HCT116 (cell line): ENCODE measurements at regions not wholly inside any gene's neighbourhood (a gene's known extent, or its start where the extent isn't known, plus 50 kb on each side); places are given as distances from the start of the nearest gene placed in this dataset.

Experiments used
- ATAC-seq: fragments of 200-7000 bp; cut with Tn5 transposase; 2 replicates; pipeline ENCODE4 v1.9.1; 2020; ENCODE audit warnings: mild to moderate bottlenecking, moderate library complexity
- BruUV-seq: library from RNA; stranded (reverse); fragments of 400-500 nt; replicated peaks from 2 replicates; lab custom pipeline; 2021; lab: Mats Ljungman, UMichigan
- CTCF ChIA-PET: fragments of 300-600 bp; sonication (Branson Sonifier 250); formaldehyde crosslinking; loops from one replicate; lab custom pipeline; 2021; ENCODE audit warnings: antibody characterized with exemption; lab: Charles Lee
- POLR2A ChIA-PET: fragments of 300-600, 350-600 bp; sonication (Branson Sonifier 250); formaldehyde crosslinking; loops from one replicate; lab custom pipeline; 2021; ENCODE audit warnings: antibody characterized with exemption; lab: Charles Lee
- RAD21 ChIA-PET, 2 experiments: fragments of 300-600 bp; sonication (Branson Sonifier 250); formaldehyde crosslinking; loops; one replicate each; lab custom pipeline; 2023; ENCODE audit warnings: low total read pairs in 2 of 2; ENCODE audit not compliant: uncharacterized antibody in 2 of 2, unreplicated experiment in 2 of 2, low non-redundant PET in 1 of 2; lab: Charles Lee
- DNase-seq: peaks from one replicate; pipeline ENCODE4 v3.0.0-alpha.2; 2010; ENCODE audit warnings: low read depth, low spot score
- H2AFZ ChIP-seq: fragments of 200-600 bp; shearing (Covaris generic), sonication (generic); 2 replicates; pipeline ENCODE4 v1.6.1; 2017; ENCODE audit warnings: low read depth, mixed run types, mixed read lengths, antibody characterized with exemption, low read length; ENCODE audit not compliant: poor library complexity, severe bottlenecking
- H3K27ac ChIP-seq: 2 replicates; pipeline ENCODE4 v1.5.1; 2012; ENCODE audit warnings: low read depth, low read length
- H3K27me3 ChIP-seq: fragments of 200-600 bp; sonication (generic); 2 replicates; pipeline ENCODE4 v1.6.1; 2016; ENCODE audit warnings: mixed run types, low read length, mixed read lengths; ENCODE audit not compliant: insufficient read depth
- H3K36me3 ChIP-seq, 2 experiments: fragments of 200-500 bp in 1 of 2; fragments of 200-600 bp in 1 of 2; sonication (Bioruptor generic) in 1 of 2; sonication (generic) in 1 of 2; 2 replicates each; pipeline versions ENCODE4 v1.5.1 to v1.6.1; 2014 to 2016; ENCODE audit warnings: low read length in 2 of 2, inconsistent platforms in 1 of 2, mixed read lengths in 1 of 2, mixed run types in 1 of 2; ENCODE audit not compliant: insufficient read depth in 2 of 2, control insufficient read depth in 1 of 2
- H3K4me1 ChIP-seq, 2 experiments: fragments of 200-600 bp in 1 of 2; sonication (generic) in 1 of 2; 2 replicates each; pipeline versions ENCODE4 v1.5.1 to v1.6.1; 2012 to 2017; ENCODE audit warnings: low read length in 2 of 2, inconsistent platforms in 1 of 2, mild to moderate bottlenecking in 1 of 2, mixed read lengths in 1 of 2, mixed run types in 1 of 2, moderate library complexity in 1 of 2; ENCODE audit not compliant: insufficient read depth in 2 of 2, control insufficient read depth in 1 of 2
- H3K4me2 ChIP-seq: fragments of 200-600 bp; sonication (generic); 2 replicates; pipeline ENCODE4 v1.6.1; 2017; ENCODE audit warnings: mixed run types, low read length, mixed read lengths
- H3K4me3 ChIP-seq, 2 experiments: fragments of 200-600 bp in 1 of 2; sonication (generic) in 1 of 2; replicated peaks in 1 of 2; 2 replicates each; pipeline ENCODE4 v1.5.1; 2011 to 2016; ENCODE audit warnings: low read length in 2 of 2, control low read depth in 1 of 2, low read depth in 1 of 2, mild to moderate bottlenecking in 1 of 2, mixed read lengths in 1 of 2, mixed run types in 1 of 2
- H3K79me2 ChIP-seq: fragments of 200-600 bp; sonication (generic); 2 replicates; pipeline ENCODE4 v1.6.1; 2017; ENCODE audit warnings: mild to moderate bottlenecking, mixed run types, low read length, moderate library complexity, mixed read lengths; ENCODE audit not compliant: insufficient read depth
- H3K9ac ChIP-seq: fragments of 200-600 bp; sonication (generic); 2 replicates; pipeline ENCODE4 v1.6.1; 2016; ENCODE audit warnings: low read length, mixed read lengths
- H3K9me2 ChIP-seq: fragments of 200-600 bp; sonication (generic), shearing (Covaris generic); 2 replicates; pipeline ENCODE4 v1.6.1; 2017; ENCODE audit warnings: mixed run types, mild to moderate bottlenecking, moderate library complexity; ENCODE audit not compliant: insufficient read depth
- H3K9me3 ChIP-seq, 2 experiments: fragments of 200-500 bp in 1 of 2; fragments of 200-600 bp in 1 of 2; sonication (Bioruptor generic) in 1 of 2; sonication (generic) in 1 of 2; 2 replicates each; pipeline ENCODE4 v1.6.1; 2014 to 2017; ENCODE audit warnings: low read length in 2 of 2, mixed read lengths in 2 of 2, inconsistent platforms in 1 of 2, low read depth in 1 of 2, mild to moderate bottlenecking in 1 of 2, mixed run types in 1 of 2, moderate library complexity in 1 of 2; ENCODE audit not compliant: control insufficient read depth in 1 of 2, insufficient read depth in 1 of 2
- H4K20me1 ChIP-seq: fragments of 200-600 bp; sonication (generic), shearing (Covaris generic); 2 replicates; pipeline ENCODE4 v1.6.1; 2017; ENCODE audit warnings: mixed run types, mild to moderate bottlenecking, moderate library complexity; ENCODE audit not compliant: insufficient read depth
- CBX3 ChIP-seq: IDR thresholded peaks from 2 replicates; pipeline ENCODE4 v1.6.1; 2012; ENCODE audit warnings: low read depth
- ELF1 ChIP-seq: IDR thresholded peaks from 2 replicates; pipeline ENCODE4 v1.6.1; 2012; ENCODE audit warnings: low read depth, borderline replicate concordance
- RAD21 ChIP-seq: IDR thresholded peaks from 2 replicates; pipeline ENCODE4 v1.6.1; 2012; ENCODE audit warnings: low read depth, mild to moderate bottlenecking
- SP1 ChIP-seq: IDR thresholded peaks from 2 replicates; pipeline ENCODE4 v1.6.1; 2012; ENCODE audit warnings: low read depth
- ZFX ChIP-seq: fragments of 450-650 bp; IDR thresholded peaks from 2 replicates; pipeline ENCODE4 v1.6.1; 2017
- ZNF274 ChIP-seq: fragments of 200-500 bp; sonication (Bioruptor generic); IDR thresholded peaks from 2 replicates; pipeline ENCODE4 v1.6.1; 2014; ENCODE audit warnings: mild to moderate bottlenecking, low read depth, low read length, inconsistent platforms
- intact Hi-C: fragments of 100-400 bp; cut with micrococcal nuclease; formaldehyde crosslinking; loops from 2 replicates; pipeline ENCODE4 v1.10.0; 2022
- TF ChIP-seq, protein P1 (sequence below), 3 experiments: fragments of 200-600 bp in 1 of 3; sonication (generic) in 1 of 3; IDR thresholded peaks in 2 of 3; conservative IDR thresholded peaks in 1 of 3; 2 replicates each; pipeline ENCODE4 v1.5.1; 2012 to 2017; ENCODE audit warnings: low read depth in 2 of 3, low read length in 2 of 3, antibody characterized with exemption in 1 of 3, borderline replicate concordance in 1 of 3, control low read depth in 1 of 3, mild to moderate bottlenecking in 1 of 3, mixed read lengths in 1 of 3, mixed run types in 1 of 3, moderate library complexity in 1 of 3; ENCODE audit not compliant: insufficient read depth in 1 of 3

DNA sequence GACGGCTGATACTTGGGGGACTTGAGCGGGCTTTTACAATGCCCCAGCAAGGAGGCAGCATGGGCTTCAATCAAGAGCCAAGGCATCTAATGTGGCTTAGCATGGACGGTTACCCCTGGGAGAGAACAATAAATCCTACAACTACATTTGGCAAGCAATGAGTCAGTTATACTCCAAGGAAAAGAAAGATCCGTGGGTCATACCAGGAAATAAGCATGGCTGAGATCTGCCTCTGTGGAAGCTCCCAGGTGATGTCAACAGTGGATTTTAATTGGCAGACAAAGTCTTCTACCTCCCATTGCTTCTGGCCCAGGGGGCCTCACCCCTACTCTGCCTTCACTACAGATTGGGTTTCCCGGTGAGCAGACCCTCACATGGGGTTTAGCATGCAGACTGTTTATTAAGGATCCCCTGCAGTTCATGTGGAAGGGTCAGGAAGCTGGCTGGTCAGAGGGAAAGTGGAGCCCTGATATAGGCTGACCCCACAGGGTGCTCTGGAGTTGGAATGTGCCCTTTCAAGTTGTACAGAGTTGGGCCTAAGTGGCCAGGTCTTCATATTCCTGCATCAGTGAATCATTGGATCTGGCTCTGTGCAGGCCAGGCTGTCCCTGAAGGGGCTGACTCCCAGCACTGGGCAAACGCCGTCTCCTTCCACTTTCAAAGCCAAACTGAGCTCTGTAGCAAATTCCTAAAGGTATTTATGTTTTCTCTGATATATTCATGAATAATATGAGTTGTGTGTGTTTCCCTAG, 91.3 kb upstream of the GGTLC1 start:
- ChIA-PET RAD21 (no interaction called here), POLR2A (no interaction called here), CTCF (no interaction called here)
- Histone ChIP-seq H3K4me1 (no peaks in the 10 kb centered on the region), H3K36me3 (no peaks in the 10 kb centered on the region), H3K9me2 (no peaks in the 10 kb centered on the region), H3K4me3 (no peak overlapping the region), H3K9me3 (peaks cover 0 to 4% of the 10 kb centered on the region in 2 experiments; a peak in 1 of 4 replicates), H3K79me2 (no peaks in the 10 kb centered on the region), H4K20me1 (no peaks in the 10 kb centered on the region), H2AFZ (no peak overlapping the region), H3K27me3 (peaks cover 3% of the 10 kb centered on the region; the same call in 1 of the 2 replicates), H3K27ac (no peak overlapping the region), H3K9ac (no peak overlapping the region), H3K4me2 (no peak overlapping the region)
- intact Hi-C loops, result no loop called here
- no TSS peak for BruUV-seq
- TF ChIP-seq CBX3, result no peak
- TF ChIP-seq ZFX, result no peak
- no peak for TF ChIP-seq ELF1
- no peak for TF ChIP-seq ZNF274
- TF ChIP-seq, protein P1, sequence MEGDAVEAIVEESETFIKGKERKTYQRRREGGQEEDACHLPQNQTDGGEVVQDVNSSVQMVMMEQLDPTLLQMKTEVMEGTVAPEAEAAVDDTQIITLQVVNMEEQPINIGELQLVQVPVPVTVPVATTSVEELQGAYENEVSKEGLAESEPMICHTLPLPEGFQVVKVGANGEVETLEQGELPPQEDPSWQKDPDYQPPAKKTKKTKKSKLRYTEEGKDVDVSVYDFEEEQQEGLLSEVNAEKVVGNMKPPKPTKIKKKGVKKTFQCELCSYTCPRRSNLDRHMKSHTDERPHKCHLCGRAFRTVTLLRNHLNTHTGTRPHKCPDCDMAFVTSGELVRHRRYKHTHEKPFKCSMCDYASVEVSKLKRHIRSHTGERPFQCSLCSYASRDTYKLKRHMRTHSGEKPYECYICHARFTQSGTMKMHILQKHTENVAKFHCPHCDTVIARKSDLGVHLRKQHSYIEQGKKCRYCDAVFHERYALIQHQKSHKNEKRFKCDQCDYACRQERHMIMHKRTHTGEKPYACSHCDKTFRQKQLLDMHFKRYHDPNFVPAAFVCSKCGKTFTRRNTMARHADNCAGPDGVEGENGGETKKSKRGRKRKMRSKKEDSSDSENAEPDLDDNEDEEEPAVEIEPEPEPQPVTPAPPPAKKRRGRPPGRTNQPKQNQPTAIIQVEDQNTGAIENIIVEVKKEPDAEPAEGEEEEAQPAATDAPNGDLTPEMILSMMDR (IDR thresholded peaks at IDR 0.05 in 2 of 3, conservative IDR thresholded peaks at IDR 0.05 in 1 of 3; ENCODE audit: borderline replicate concordance in 1 of 3, insufficient read depth in 1 of 3, low read depth in 2 of 3, low read length in 2 of 3), result no peak
- no peak for TF ChIP-seq SP1
- DNase-seq (no peak), ATAC-seq (no peak)

DNA sequence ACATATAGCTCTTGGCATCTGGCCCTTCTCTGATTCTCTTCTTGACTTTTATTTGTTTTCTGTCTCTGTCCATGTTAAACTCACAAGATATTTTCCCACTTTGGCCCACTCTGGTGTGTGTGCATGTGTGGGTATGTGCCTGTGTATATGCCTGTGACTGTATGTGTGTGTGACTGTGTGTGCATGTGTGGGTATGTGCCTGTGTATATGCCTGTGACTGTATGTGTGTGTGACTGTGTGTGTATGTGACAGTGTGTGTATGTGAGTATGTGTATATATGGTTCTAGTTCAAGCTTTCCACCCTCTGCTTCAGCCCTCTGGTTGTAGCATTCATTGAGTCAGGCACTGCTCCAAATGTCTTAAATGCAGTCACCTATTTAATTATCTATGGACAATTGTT, 88.6 kb upstream of the GGTLC1 start:
- DNase-seq (no peak), ATAC-seq (no peak)
- no peaks in the 10 kb centered on the region for H3K9me2 ChIP-seq
- H3K4me2 ChIP-seq, result no peak overlapping the region
- CTCF ChIA-PET, result no interaction called here
- no peak for TF ChIP-seq RAD21
- TF ChIP-seq, protein P1 (IDR thresholded peaks at IDR 0.05 in 2 of 3, conservative IDR thresholded peaks at IDR 0.05 in 1 of 3; ENCODE audit: borderline replicate concordance in 1 of 3, insufficient read depth in 1 of 3, low read depth in 2 of 3, low read length in 2 of 3), result no peak
- H3K79me2 ChIP-seq, result no peaks in the 10 kb centered on the region
- H4K20me1 ChIP-seq, result no peaks in the 10 kb centered on the region
- no peak overlapping the region for H2AFZ ChIP-seq
- no peaks in the 10 kb centered on the region for H3K36me3 ChIP-seq
- H3K9me3 ChIP-seq, result peaks cover 0 to 4% of the 10 kb centered on the region in 2 experiments; a peak in 1 of 4 replicates
- POLR2A ChIA-PET, result no interaction called here
- RAD21 ChIA-PET, result no interaction called here
- H3K9ac ChIP-seq, result no peak overlapping the region
- no TSS peak for BruUV-seq
- intact Hi-C loops, result no loop called here
- H3K27ac ChIP-seq, result no peak overlapping the region
- no peaks in the 10 kb centered on the region for H3K4me1 ChIP-seq
- H3K27me3 ChIP-seq, result no peaks in the 10 kb centered on the region
- no peak overlapping the region for H3K4me3 ChIP-seq
